ENCODE measurements at regions not wholly inside any gene's neighbourhood (a gene's known extent, or its start where the extent isn't known, plus 50 kb on each side); places are given as distances from the start of the nearest gene placed in this dataset.
A peak's percentile ranks its signal among the peaks of the same experiment; 100 is the strongest.

DNA sequence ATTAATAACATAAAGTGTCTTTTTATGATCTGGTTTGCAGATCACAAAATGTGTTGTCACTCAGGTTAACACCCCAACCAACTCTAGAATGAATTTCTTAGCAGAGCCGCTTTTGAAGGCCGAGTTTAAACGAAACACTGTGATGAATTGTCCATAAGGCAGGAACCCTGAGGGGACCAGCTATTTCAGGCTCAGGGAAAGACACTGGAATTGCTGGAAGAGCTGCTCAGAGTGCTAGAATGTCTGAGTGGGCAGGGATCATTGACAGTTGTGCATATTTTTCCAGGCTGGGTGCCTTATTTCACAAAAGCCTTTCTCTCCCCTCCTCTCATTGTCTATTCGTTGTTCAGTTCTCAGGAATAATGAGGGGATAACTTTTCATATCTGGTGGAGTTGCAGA lies 68.7 kb upstream of the PRKG1 start:
- no peaks in the 10 kb centered on the region for H3K9me1 ChIP-seq (ENCODE audit: insufficient read depth, low read length)
- H2AK9ac ChIP-seq (replicated peaks; ENCODE audit: low read depth, low read length, poor library complexity) = no peak overlapping the region
- H4K20me1 ChIP-seq (ENCODE audit: insufficient read depth, low read length) = peaks cover 11% of the 10 kb centered on the region; the same call in 1 of the 2 replicates
- POLR2A ChIA-PET (ENCODE audit: unreplicated experiment) = no interaction called here
- H2AFZ ChIP-seq (replicated peaks; ENCODE audit: low read length, poor library complexity) = peak overlapping the region; percentile 23
- no peaks in the 10 kb centered on the region for H3K9me3 ChIP-seq (ENCODE audit: control insufficient read depth, insufficient read depth, low read length)
- 0 out of 2 replicates have a peak overlapping the region, but pooled peaks have one; percentile 60 for H3K14ac ChIP-seq (replicated peaks; ENCODE audit: low read depth, low read length)
- peaks cover 26 to 57% of the 10 kb centered on the region in 2 experiments; a peak in 3 of 4 replicates for H3K79me1 ChIP-seq (ENCODE audit: low read depth in 1 of 2, low read length in 2 of 2)
- DNase-seq (no peak), ATAC-seq (ENCODE audit: low read depth) (no peak)
- intact Hi-C loops (cut with micrococcal nuclease) = loop anchor here (10.0 kb wide), 2 partner anchors 689 to 999 kb away; partner anchors contain the start of gene CSTF2T
- CTCF ChIA-PET = interaction anchor here (1.4 kb wide), 1 partner anchor 312 kb away, joined by 5 read pairs; no protein-coding TSS in a partner anchor
- in situ Hi-C loops (cut with MboI; ENCODE audit: low sequenced_read_pairs) = no loop called here
- H4K91ac ChIP-seq (ENCODE audit: insufficient read depth, low read depth, low read length) = no peak overlapping the region
- H2BK5ac ChIP-seq (ENCODE audit: low read depth, low read length, poor library complexity, severe bottlenecking) = no peak overlapping the region
- no peak for TF ChIP-seq MAFK (IDR thresholded peaks at IDR 0.05; ENCODE audit: low read depth, low read length)
- H3K4ac ChIP-seq (ENCODE audit: low read depth, low read length) = no peak overlapping the region
- no peak overlapping the region for H3K27ac ChIP-seq (ENCODE audit: insufficient read depth, low read length)
- no peak overlapping the region for H3K18ac ChIP-seq (ENCODE audit: low read depth, low read length)
- 0 out of 3 replicates have a peak overlapping the region, but pooled peaks have one; percentile 34 for H2BK15ac ChIP-seq (ENCODE audit: low read depth, low read length)
- no peak overlapping the region for H3K9ac ChIP-seq (ENCODE audit: low read depth, low read length)
- no peak overlapping the region for H3K56ac ChIP-seq (ENCODE audit: extremely low read depth, insufficient read depth, low read length)
- H2BK120ac ChIP-seq (ENCODE audit: low read depth, low read length) = 0 out of 2 replicates have a peak overlapping the region, but pooled peaks have one; percentile 3
- dilution Hi-C loops (cut with HindIII; ENCODE audit: low sequenced_read_pairs, unreplicated experiment) = no loop called here
- H3K4me1 ChIP-seq (ENCODE audit: control insufficient read depth, insufficient read depth, low read length) = peaks cover 12% of the 10 kb centered on the region
- 0 out of 4 replicates have a peak overlapping the region, but pooled peaks of 1 of the 2 experiments have one; percentile 35 for H4K8ac ChIP-seq (ENCODE audit: low read depth in 2 of 2, low read length in 2 of 2)
- H4K5ac ChIP-seq (ENCODE audit: low read depth, low read length) = no peak overlapping the region
- H2AK5ac ChIP-seq (ENCODE audit: low read depth, low read length) = peak overlapping the region; percentile 56; the same call in 1 of the 2 replicates
- no peak overlapping the region for H3K4me3 ChIP-seq (ENCODE audit: insufficient read depth, low read depth, low read length)
- WGBS, 2 experiments (ENCODE audit: extremely low coverage in 2 of 2, insufficient read length in 1 of 2) = no CpG with 5 or more reads among the region's 4 CpGs
- no TSS peak for BruUV-seq (replicated peaks)
- H3K27me3 ChIP-seq (ENCODE audit: control insufficient read depth, insufficient read depth, low read length) = no peaks in the 10 kb centered on the region
- H3K36me3 ChIP-seq (ENCODE audit: control insufficient read depth, insufficient read depth, low read length) = no peaks in the 10 kb centered on the region
- H2BK20ac ChIP-seq (ENCODE audit: low read depth, low read length) = no peak overlapping the region
- H3K23ac ChIP-seq (ENCODE audit: low read depth, low read length) = peak overlapping the region; percentile 45
- no peak overlapping the region for H3K4me2 ChIP-seq (ENCODE audit: low read depth, low read length)

All from IMR-90 (cell line).